SK-N-SH (cell line): ENCODE measurements at regions not wholly inside any gene's neighbourhood (a gene's known extent, or its start where the extent isn't known, plus 50 kb on each side); places are given as distances from the start of the nearest gene placed in this dataset.

Experiments
- CTCF ChIA-PET: fragments of 300-600, 350-600 bp; formaldehyde crosslinking; extraction: SDS; loops from one replicate; lab custom pipeline; 2021; lab: Yijun Ruan, JAX
- POLR2A ChIA-PET: fragments of 350-600 bp; sonication (Branson Sonifier 250); formaldehyde crosslinking; extraction: SDS; loops from one replicate; lab custom pipeline; 2020; ENCODE audit warnings: antibody characterized with exemption, inconsistent platforms; lab: Yijun Ruan, JAX
- DNase-seq: peaks from one replicate; pipeline ENCODE4 v3.0.0; 2012
- H2AFZ ChIP-seq: fragments of 200-600 bp; sonication (generic); 2 replicates; pipeline ENCODE4 v1.8.1; 2016; ENCODE audit warnings: antibody characterized with exemption, mild to moderate bottlenecking, low read depth
- H3F3A ChIP-seq: fragments of 200-600 bp; sonication (generic); replicated peaks from 2 replicates; pipeline ENCODE3; 2016; ENCODE audit warnings: antibody characterized with exemption, mild to moderate bottlenecking; ENCODE audit not compliant: insufficient read depth
- H3K27ac ChIP-seq, 2 experiments: fragments of 200-500 bp in 1 of 2; fragments of 200-600 bp in 1 of 2; sonication (Bioruptor generic) in 1 of 2; sonication (generic), shearing (Covaris generic) in 1 of 2; 2 replicates each; pipeline versions ENCODE4 v1.5.1 to v1.6.1; 2014 to 2016; ENCODE audit warnings: low read depth in 2 of 2, inconsistent platforms in 1 of 2, low read length in 1 of 2, mild to moderate bottlenecking in 1 of 2, mixed read lengths in 1 of 2
- H3K27me3 ChIP-seq: fragments of 200-600 bp; sonication (generic), shearing (Covaris generic); 2 replicates; pipeline ENCODE4 v1.6.1; 2016; ENCODE audit warnings: mixed run types; ENCODE audit not compliant: insufficient read depth
- H3K36me3 ChIP-seq, 2 experiments: fragments of 200-500 bp in 1 of 2; fragments of 200-600 bp in 1 of 2; sonication (Bioruptor generic) in 1 of 2; sonication (generic) in 1 of 2; replicated peaks in 1 of 2; 2 replicates each; pipeline versions ENCODE3 to v1.5.1; 2014 to 2016; ENCODE audit warnings: low read length in 1 of 2, mild to moderate bottlenecking in 1 of 2; ENCODE audit not compliant: insufficient read depth in 2 of 2, control insufficient read depth in 1 of 2
- H3K4me1 ChIP-seq, 2 experiments: fragments of 200-500 bp in 1 of 2; fragments of 200-600 bp in 1 of 2; sonication (Bioruptor generic) in 1 of 2; sonication (generic), shearing (Covaris generic) in 1 of 2; 2 replicates each; pipeline versions ENCODE4 v1.5.1 to v1.6.1; 2014 to 2016; ENCODE audit warnings: low read depth in 1 of 2, low read length in 1 of 2, mixed run types in 1 of 2; ENCODE audit not compliant: insufficient read depth in 2 of 2, control insufficient read depth in 1 of 2
- H3K4me2 ChIP-seq: fragments of 200-600 bp; sonication (generic), shearing (Covaris generic); 2 replicates; pipeline ENCODE4 v1.6.1; 2017; ENCODE audit warnings: mixed run types
- H3K4me3 ChIP-seq, 2 experiments: fragments of 200-500 bp in 1 of 2; fragments of 200-600 bp in 1 of 2; sonication (Bioruptor generic) in 1 of 2; sonication (generic), shearing (Covaris generic) in 1 of 2; 2 replicates each; pipeline versions ENCODE4 v1.5.1 to v1.8.1; 2014 to 2016; ENCODE audit warnings: low read depth in 2 of 2, inconsistent platforms in 1 of 2, low read length in 1 of 2, mild to moderate bottlenecking in 1 of 2, mixed read lengths in 1 of 2, moderate library complexity in 1 of 2
- H3K79me2 ChIP-seq: fragments of 200-600 bp; sonication (generic); 2 replicates; pipeline ENCODE4 v1.8.1; 2017; ENCODE audit warnings: mild to moderate bottlenecking; ENCODE audit not compliant: insufficient read depth
- H3K9ac ChIP-seq: fragments of 200-600 bp; sonication (generic); 2 replicates; pipeline ENCODE4 v1.6.1; 2017; ENCODE audit warnings: mixed run types
- H3K9me2 ChIP-seq: fragments of 200-600 bp; sonication (generic); 2 replicates; pipeline ENCODE4 v1.6.1; 2017; ENCODE audit warnings: mixed run types
- H3K9me3 ChIP-seq: fragments of 200-600 bp; sonication (generic); 2 replicates; pipeline ENCODE4 v1.6.1; 2017; ENCODE audit warnings: mixed run types, mild to moderate bottlenecking, moderate library complexity
- H4K20me1 ChIP-seq: fragments of 200-600 bp; sonication (generic); 2 replicates; pipeline ENCODE4 v1.6.1; 2017; ENCODE audit warnings: mild to moderate bottlenecking, mixed run types; ENCODE audit not compliant: insufficient read depth
- CHD2 ChIP-seq: fragments of 150-350 bp; IDR thresholded peaks from 2 replicates; pipeline ENCODE4 v1.6.1; 2018; ENCODE audit warnings: low read length; ENCODE audit not compliant: partially characterized antibody
- CTCF ChIP-seq: fragments of 200-600 bp; sonication (generic); IDR thresholded peaks from 2 replicates; pipeline ENCODE4 v1.6.1; 2017; ENCODE audit warnings: antibody characterized with exemption, mild to moderate bottlenecking, moderate library complexity
- EP300 ChIP-seq, 2 experiments: IDR thresholded peaks; 2 replicates each; pipeline versions ENCODE4 v1.4.0 to v1.6.1; 2012; ENCODE audit warnings: borderline replicate concordance in 1 of 2, low read depth in 1 of 2, low read length in 1 of 2
- EZH2phosphoT487 ChIP-seq: fragments of 200-600 bp; sonication (generic); IDR thresholded peaks from 2 replicates; pipeline ENCODE4 v1.6.1; 2017; ENCODE audit warnings: low read depth, mixed run types, mild to moderate bottlenecking, antibody characterized with exemption, moderate library complexity, borderline replicate concordance
- FOSL2 ChIP-seq: IDR thresholded peaks from 2 replicates; pipeline ENCODE4 v1.4.0; 2012; ENCODE audit warnings: low read depth, mild to moderate bottlenecking, moderate library complexity, borderline replicate concordance
- FOXJ3 ChIP-seq: sonication (generic); formaldehyde crosslinking; IDR thresholded peaks from 2 replicates; pipeline ENCODE4 v1.5.1; 2020; ENCODE audit warnings: mild to moderate bottlenecking, missing genetic modification reagents
- FOXM1 ChIP-seq: IDR thresholded peaks from 2 replicates; pipeline ENCODE4 v1.4.0; 2012; ENCODE audit warnings: low read depth, mild to moderate bottlenecking
- JUND ChIP-seq: IDR thresholded peaks from 2 replicates; pipeline ENCODE4 v1.4.0; 2012
- MAX ChIP-seq: IDR thresholded peaks from 2 replicates; pipeline ENCODE4 v1.4.0; 2012; ENCODE audit warnings: low read depth
- MXI1 ChIP-seq: IDR thresholded peaks from 2 replicates; pipeline ENCODE4 v1.6.1; 2012; ENCODE audit warnings: mild to moderate bottlenecking, low read depth, low read length, improper control_type of control experiment
- NFIC ChIP-seq: IDR thresholded peaks from 2 replicates; pipeline ENCODE4 v1.4.0; 2012; ENCODE audit warnings: borderline replicate concordance
- PBX3 ChIP-seq: IDR thresholded peaks from 2 replicates; pipeline ENCODE4; 2012
- RXRA ChIP-seq: IDR thresholded peaks from 2 replicates; pipeline ENCODE4 v1.4.0; 2012; ENCODE audit warnings: low read depth, mild to moderate bottlenecking, borderline replicate concordance
- TAF1 ChIP-seq: IDR thresholded peaks from 2 replicates; pipeline ENCODE4 v1.6.1; 2012; ENCODE audit warnings: low read depth, mild to moderate bottlenecking, low read length, moderate library complexity, borderline replicate concordance
- USF2 ChIP-seq: fragments of 150-350 bp; IDR thresholded peaks from 2 replicates; pipeline ENCODE4 v1.6.1; 2017; ENCODE audit warnings: antibody characterized with exemption, low read length, low read depth, borderline replicate concordance
- YY1 ChIP-seq: IDR thresholded peaks from 2 replicates; pipeline ENCODE4 v1.4.0; 2012; ENCODE audit warnings: low read depth, mild to moderate bottlenecking
- WGBS: methylation state at CpG from one replicate; pipeline ENCODE4 v1.1.6; 2017; ENCODE audit warnings: low lambda C conversion rate; 5-methylcytosine and 5-hydroxymethylcytosine counted together

- 77% methylated on average over 2 of the region's 2 CpGs for WGBS
- ChIA-PET POLR2A (no interaction called here), CTCF (interaction anchor here (1.6 kb wide), 1 partner anchor 168 kb away, joined by 4 read pairs; no protein-coding TSS in a partner anchor)
Measured at GRCh38 chr2:12839339-12839738, 122.6 kb downstream of the TRIB2 start.

More at GRCh38 chr2:12839339-12839738, 122.6 kb downstream of the TRIB2 start:
- H3K36me3 ChIP-seq = no peaks in the 10 kb centered on the region
- no peaks in the 10 kb centered on the region for H3F3A ChIP-seq
- no peak overlapping the region for H3K4me2 ChIP-seq
- no peak overlapping the region for H3K9ac ChIP-seq
- no peak for DNase-seq
- TF ChIP-seq JUND = no peak
- no peak for TF ChIP-seq TAF1
- no peak for TF ChIP-seq EZH2phosphoT487
- TF ChIP-seq MAX = no peak
- TF ChIP-seq YY1 = no peak
- no peak for TF ChIP-seq FOXJ3
- no peak for TF ChIP-seq RXRA
- TF ChIP-seq CHD2 = no peak
- no peak for TF ChIP-seq PBX3
- no peak for TF ChIP-seq USF2
- no peak for TF ChIP-seq MXI1
- TF ChIP-seq FOXM1 = no peak
- TF ChIP-seq EP300 (IDR thresholded peaks at IDR 0.05; ENCODE audit: borderline replicate concordance in 1 of 2, low read depth in 1 of 2, low read length in 1 of 2) = no peak
- no peak for TF ChIP-seq CTCF
- no peak for TF ChIP-seq NFIC
- TF ChIP-seq FOSL2 = no peak
- H3K4me1 ChIP-seq = peaks cover 0 to 1% of the 10 kb centered on the region in 2 experiments; a peak in 1 of 4 replicates
- H3K9me2 ChIP-seq = no peaks in the 10 kb centered on the region
- no peaks in the 10 kb centered on the region for H3K27me3 ChIP-seq
- H3K79me2 ChIP-seq = no peaks in the 10 kb centered on the region
- no peak overlapping the region for H3K4me3 ChIP-seq
- no peaks in the 10 kb centered on the region for H4K20me1 ChIP-seq
- H3K27ac ChIP-seq = no peak overlapping the region
- H3K9me3 ChIP-seq = no peaks in the 10 kb centered on the region
- no peak overlapping the region for H2AFZ ChIP-seq
